Gastroesophageal sphincter (tissue), 3 donors: ENCODE measurements at regions not wholly inside any gene's neighbourhood (a gene's known extent, or its start where the extent isn't known, plus 50 kb on each side); places are given as distances from the start of the nearest gene placed in this dataset.

Experiments used
- CTCF ChIP-seq, 4 experiments: fragments of 200-600 bp in 2 of 4; fragments of 450-650 bp in 2 of 4; sonication (generic) in 1 of 4; IDR thresholded peaks; one replicate each; pipeline ENCODE4 v1.5.1; 2017 to 2019; ENCODE audit warnings: antibody characterized with exemption in 4 of 4, mild to moderate bottlenecking in 2 of 4, moderate library complexity in 2 of 4
- POLR2A ChIP-seq, 2 donors: fragments of 450-650 bp; IDR thresholded peaks; one replicate each; pipeline ENCODE4 v1.6.1; 2017; ENCODE audit warnings: antibody characterized with exemption in 2 of 2, mild to moderate bottlenecking in 2 of 2, moderate library complexity in 1 of 2
- POLR2AphosphoS5 ChIP-seq: sonication (generic); formaldehyde crosslinking; IDR thresholded peaks from one replicate; pipeline ENCODE4 v1.6.1; 2017; ENCODE audit warnings: antibody characterized with exemption

GRCh38 chr6:156590482-156590881 is 186.7 kb upstream of the ARID1B start:
- TF ChIP-seq CTCF (IDR thresholded peaks at IDR 0.05) (no peak), POLR2A (IDR thresholded peaks at IDR 0.05) (no peak), POLR2AphosphoS5 (no peak)
